ENCODE measurements at regions not wholly inside any gene's neighbourhood (a gene's known extent, or its start where the extent isn't known, plus 50 kb on each side); places are given as distances from the start of the nearest gene placed in this dataset.

- no peak overlapping the region for H3K4me3 Mint-ChIP-seq
- DNase-seq (no peak), ATAC-seq (no peak)
- H3K4me1 Mint-ChIP-seq (ENCODE audit: low read depth): no peaks in the 10 kb centered on the region
- no peaks in the 10 kb centered on the region for H3K36me3 Mint-ChIP-seq (ENCODE audit: low read depth)
- ChIA-PET POLR2A (no interaction called here), CTCF (no interaction called here)
- no peaks in the 10 kb centered on the region for H3K27me3 Mint-ChIP-seq (ENCODE audit: low read depth)
- no peaks in the 10 kb centered on the region for H3K9me3 Mint-ChIP-seq (ENCODE audit: insufficient read depth)
- no peak overlapping the region for H3K27ac Mint-ChIP-seq
Measured at GRCh38 chr12:19988001-19988400, 380.3 kb upstream of the PDE3A start.

GRCh38 chr12:19988459-19988873 lies 379.9 kb upstream of the PDE3A start:
- Mint-ChIP-seq H3K27me3 (ENCODE audit: low read depth) (no peaks in the 10 kb centered on the region), H3K36me3 (ENCODE audit: low read depth) (no peaks in the 10 kb centered on the region), H3K4me3 (no peak overlapping the region), H3K27ac (no peak overlapping the region), H3K4me1 (ENCODE audit: low read depth) (no peaks in the 10 kb centered on the region), H3K9me3 (ENCODE audit: insufficient read depth) (no peaks in the 10 kb centered on the region)
- CTCF ChIA-PET: no interaction called here
- ATAC-seq (no peak), DNase-seq (no peak)
- POLR2A ChIA-PET: no interaction called here

GRCh38 chr12:19988948-19989347 lies 379.4 kb upstream of the PDE3A start:
- DNase-seq (no peak), ATAC-seq (no peak)
- Mint-ChIP-seq H3K27me3 (ENCODE audit: low read depth) (no peaks in the 10 kb centered on the region), H3K9me3 (ENCODE audit: insufficient read depth) (no peaks in the 10 kb centered on the region), H3K4me3 (no peak overlapping the region), H3K27ac (no peak overlapping the region), H3K36me3 (ENCODE audit: low read depth) (no peaks in the 10 kb centered on the region), H3K4me1 (ENCODE audit: low read depth) (no peaks in the 10 kb centered on the region)
- ChIA-PET CTCF (no interaction called here), POLR2A (no interaction called here)

GRCh38 chr12:19991146-19991545 lies 377.2 kb upstream of the PDE3A start:
- DNase-seq (no peak), ATAC-seq (no peak)
- CTCF ChIA-PET: no interaction called here
- Mint-ChIP-seq H3K27me3 (ENCODE audit: low read depth) (no peaks in the 10 kb centered on the region), H3K9me3 (ENCODE audit: insufficient read depth) (no peaks in the 10 kb centered on the region), H3K36me3 (ENCODE audit: low read depth) (no peaks in the 10 kb centered on the region), H3K4me1 (ENCODE audit: low read depth) (no peaks in the 10 kb centered on the region), H3K4me3 (no peak overlapping the region), H3K27ac (no peak overlapping the region)
- POLR2A ChIA-PET: no interaction called here

- Mint-ChIP-seq H3K27ac (no peak overlapping the region), H3K4me3 (no peak overlapping the region), H3K27me3 (ENCODE audit: low read depth) (no peaks in the 10 kb centered on the region), H3K9me3 (ENCODE audit: insufficient read depth) (no peaks in the 10 kb centered on the region), H3K36me3 (ENCODE audit: low read depth) (no peaks in the 10 kb centered on the region), H3K4me1 (ENCODE audit: low read depth) (no peaks in the 10 kb centered on the region)
- DNase-seq (no peak), ATAC-seq (no peak)
- ChIA-PET CTCF (no interaction called here), POLR2A (no interaction called here)
Measured at GRCh38 chr12:19992311-19992710, 376.0 kb upstream of the PDE3A start.

GRCh38 chr12:19994968-19995367 lies 373.4 kb upstream of the PDE3A start:
- DNase-seq (no peak), ATAC-seq (no peak)
- no peaks in the 10 kb centered on the region for H3K9me3 Mint-ChIP-seq (ENCODE audit: insufficient read depth)
- no peaks in the 10 kb centered on the region for H3K27me3 Mint-ChIP-seq (ENCODE audit: low read depth)
- H3K4me3 Mint-ChIP-seq: no peak overlapping the region
- H3K27ac Mint-ChIP-seq: no peak overlapping the region
- CTCF ChIA-PET: no interaction called here
- no peaks in the 10 kb centered on the region for H3K36me3 Mint-ChIP-seq (ENCODE audit: low read depth)
- POLR2A ChIA-PET: no interaction called here
- H3K4me1 Mint-ChIP-seq (ENCODE audit: low read depth): no peaks in the 10 kb centered on the region

- ChIA-PET POLR2A (no interaction called here), CTCF (no interaction called here)
- Mint-ChIP-seq H3K36me3 (ENCODE audit: low read depth) (no peaks in the 10 kb centered on the region), H3K27ac (no peak overlapping the region), H3K4me1 (ENCODE audit: low read depth) (no peaks in the 10 kb centered on the region), H3K27me3 (ENCODE audit: low read depth) (no peaks in the 10 kb centered on the region), H3K9me3 (ENCODE audit: insufficient read depth) (no peaks in the 10 kb centered on the region), H3K4me3 (no peak overlapping the region)
- no peak for ATAC-seq
- DNase-seq: no peak
Measured at GRCh38 chr12:19997656-19998400, 370.5 kb upstream of the PDE3A start.

- H3K4me1 Mint-ChIP-seq (ENCODE audit: low read depth): no peaks in the 10 kb centered on the region
- H3K9me3 Mint-ChIP-seq (ENCODE audit: insufficient read depth): no peaks in the 10 kb centered on the region
- no peaks in the 10 kb centered on the region for H3K36me3 Mint-ChIP-seq (ENCODE audit: low read depth)
- no peak overlapping the region for H3K27ac Mint-ChIP-seq
- H3K4me3 Mint-ChIP-seq: no peak overlapping the region
- no peaks in the 10 kb centered on the region for H3K27me3 Mint-ChIP-seq (ENCODE audit: low read depth)
- ATAC-seq (no peak), DNase-seq (no peak)
- ChIA-PET CTCF (no interaction called here), POLR2A (no interaction called here)
Measured at GRCh38 chr12:19998411-19998810, 369.9 kb upstream of the PDE3A start.

GRCh38 chr12:19998961-19999804 lies 369.2 kb upstream of the PDE3A start:
- H3K9me3 Mint-ChIP-seq (ENCODE audit: insufficient read depth): no peaks in the 10 kb centered on the region
- POLR2A ChIA-PET: no interaction called here
- no peak overlapping the region for H3K27ac Mint-ChIP-seq
- no peaks in the 10 kb centered on the region for H3K27me3 Mint-ChIP-seq (ENCODE audit: low read depth)
- CTCF ChIA-PET: no interaction called here
- no peaks in the 10 kb centered on the region for H3K4me1 Mint-ChIP-seq (ENCODE audit: low read depth)
- H3K36me3 Mint-ChIP-seq (ENCODE audit: low read depth): no peaks in the 10 kb centered on the region
- ATAC-seq: no peak
- no peak overlapping the region for H3K4me3 Mint-ChIP-seq
- no peak for DNase-seq

GRCh38 chr12:19999805-20000138 lies 368.6 kb upstream of the PDE3A start:
- no peak for DNase-seq
- POLR2A ChIA-PET: no interaction called here
- no peaks in the 10 kb centered on the region for H3K4me1 Mint-ChIP-seq (ENCODE audit: low read depth)
- H3K27me3 Mint-ChIP-seq (ENCODE audit: low read depth): no peaks in the 10 kb centered on the region
- H3K9me3 Mint-ChIP-seq (ENCODE audit: insufficient read depth): no peaks in the 10 kb centered on the region
- no peaks in the 10 kb centered on the region for H3K36me3 Mint-ChIP-seq (ENCODE audit: low read depth)
- no peak for ATAC-seq
- no peak overlapping the region for H3K4me3 Mint-ChIP-seq
- H3K27ac Mint-ChIP-seq: no peak overlapping the region
- CTCF ChIA-PET: no interaction called here

- H3K27ac Mint-ChIP-seq: no peak overlapping the region
Measured at GRCh38 chr12:20000229-20000849, 368.0 kb upstream of the PDE3A start.

GRCh38 chr12:20003252-20003651 lies 365.1 kb upstream of the PDE3A start:
- Mint-ChIP-seq H3K27me3 (ENCODE audit: low read depth) (no peaks in the 10 kb centered on the region), H3K4me1 (ENCODE audit: low read depth) (no peaks in the 10 kb centered on the region), H3K4me3 (no peak overlapping the region), H3K9me3 (ENCODE audit: insufficient read depth) (no peaks in the 10 kb centered on the region), H3K36me3 (ENCODE audit: low read depth) (no peaks in the 10 kb centered on the region), H3K27ac (no peak overlapping the region)
- POLR2A ChIA-PET: no interaction called here
- DNase-seq (no peak), ATAC-seq (no peak)
- CTCF ChIA-PET: no interaction called here

More at GRCh38 chr12:20000229-20000849, 368.0 kb upstream of the PDE3A start:
- ChIA-PET POLR2A (no interaction called here), CTCF (no interaction called here)
- H3K4me1 Mint-ChIP-seq (ENCODE audit: low read depth): no peaks in the 10 kb centered on the region
- no peak for DNase-seq
- no peaks in the 10 kb centered on the region for H3K27me3 Mint-ChIP-seq (ENCODE audit: low read depth)
- H3K36me3 Mint-ChIP-seq (ENCODE audit: low read depth): no peaks in the 10 kb centered on the region
- ATAC-seq: no peak
- H3K9me3 Mint-ChIP-seq (ENCODE audit: insufficient read depth): no peaks in the 10 kb centered on the region
- no peak overlapping the region for H3K4me3 Mint-ChIP-seq

Measured in activated CD8-positive, alpha-beta T cell treated with anti-CD3 and anti-CD28 coated beads, Interleukin-2, amount 10 ng/mL, durations not matched to agents 7 days and 5 days (primary cell).